Gastroesophageal sphincter (tissue), 3 donors: ENCODE measurements at regions not wholly inside any gene's neighbourhood (a gene's known extent, or its start where the extent isn't known, plus 50 kb on each side); places are given as distances from the start of the nearest gene placed in this dataset.

Source experiments
- CTCF ChIP-seq, 4 experiments: fragments of 200-600 bp in 2 of 4; fragments of 450-650 bp in 2 of 4; sonication (generic) in 1 of 4; IDR thresholded peaks; one replicate each; pipeline ENCODE4 v1.5.1; 2017 to 2019; ENCODE audit warnings: antibody characterized with exemption in 4 of 4, mild to moderate bottlenecking in 2 of 4, moderate library complexity in 2 of 4
- EP300 ChIP-seq: sonication (generic); formaldehyde crosslinking; IDR thresholded peaks from one replicate; pipeline ENCODE4 v1.6.1; 2017; ENCODE audit warnings: antibody characterized with exemption, mild to moderate bottlenecking

GRCh38 chr1:218518216-218518740 is 173.1 kb downstream of the TGFB2 start:
- no peak for TF ChIP-seq CTCF (IDR thresholded peaks at IDR 0.05)
- no peak for TF ChIP-seq EP300
